CD4-positive, alpha-beta memory T cell (primary cell): ENCODE measurements at regions not wholly inside any gene's neighbourhood (a gene's known extent, or its start where the extent isn't known, plus 50 kb on each side); places are given as distances from the start of the nearest gene placed in this dataset.
"Not testable (repeated sequence)": the region's sequence is repeated elsewhere in the genome, so short reads cannot be mapped to it uniquely, and the experiment has no call there.

ENCODE experiments used
- CTCF ChIA-PET: fragments of 350-600 bp; sonication (Branson Sonifier 250); formaldehyde crosslinking; loops from one replicate; lab custom pipeline; 2021; ENCODE audit warnings: inconsistent platforms; ENCODE audit not compliant: partially characterized antibody; lab: Charles Lee
- POLR2A ChIA-PET: fragments of 350-600 bp; sonication (Branson Sonifier 250); formaldehyde crosslinking; loops from one replicate; lab custom pipeline; 2021; ENCODE audit not compliant: partially characterized antibody; lab: Charles Lee
- DNase-seq, 5 donors: peaks; one replicate each; pipeline versions ENCODE4 v3.0.0 to v3.0.0-alpha.2; 2020 to 2022; ENCODE audit warnings: mixed read lengths in 1 of 5
- H3K27ac ChIP-seq: one replicate; pipeline ENCODE4 v1.7.0; 2013; ENCODE audit warnings: low read depth, low read length
- H3K27me3 ChIP-seq: 2 replicates; pipeline ENCODE4 v1.7.0; 2013; ENCODE audit warnings: mild to moderate bottlenecking, low read length, moderate library complexity; ENCODE audit not compliant: insufficient read depth
- H3K36me3 ChIP-seq: 2 replicates; pipeline ENCODE4 v1.7.0; 2013; ENCODE audit warnings: mild to moderate bottlenecking, low read length, moderate library complexity; ENCODE audit not compliant: insufficient read depth
- H3K4me1 ChIP-seq: 2 replicates; pipeline ENCODE4 v1.7.0; 2013; ENCODE audit warnings: mild to moderate bottlenecking, low read length, moderate library complexity; ENCODE audit not compliant: insufficient read depth
- H3K4me3 ChIP-seq, 2 donors: one replicate each; pipeline ENCODE4 v1.7.0; 2013; ENCODE audit warnings: low read length in 2 of 2, mild to moderate bottlenecking in 1 of 2
- H3K9me3 ChIP-seq, 2 donors: one replicate each; pipeline ENCODE4 v1.7.0; 2013; ENCODE audit warnings: low read length in 2 of 2, control low read depth in 1 of 2; ENCODE audit not compliant: control insufficient read depth in 1 of 2
- H3K27ac Mint-ChIP-seq, 7 donors: one replicate each; pipeline ENCODE4 v1.8.0; 2020 to 2021; ENCODE audit warnings: mixed read lengths in 7 of 7, mild to moderate bottlenecking in 6 of 7, inconsistent platforms in 3 of 7, moderate library complexity in 3 of 7
- H3K27me3 Mint-ChIP-seq, 2 donors: one replicate each; pipeline ENCODE4 v1.8.0; 2020 to 2021; ENCODE audit warnings: mixed read lengths in 2 of 2
- H3K36me3 Mint-ChIP-seq, 2 donors: one replicate each; pipeline ENCODE4 v1.8.0; 2020 to 2021; ENCODE audit warnings: mixed read lengths in 2 of 2, inconsistent platforms in 1 of 2, mild to moderate bottlenecking in 1 of 2
- H3K4me1 Mint-ChIP-seq, 4 donors: one replicate each; pipeline ENCODE4 v1.8.0; 2020 to 2021; ENCODE audit warnings: mixed read lengths in 4 of 4, mild to moderate bottlenecking in 1 of 4
- H3K4me3 Mint-ChIP-seq, 8 donors: one replicate each; pipeline ENCODE4 v1.8.0; 2020 to 2021; ENCODE audit warnings: mixed read lengths in 8 of 8, mild to moderate bottlenecking in 7 of 8, moderate library complexity in 6 of 8, inconsistent platforms in 3 of 8
- H3K9me3 Mint-ChIP-seq, 8 donors: one replicate each; pipeline ENCODE4 v1.8.0; 2020 to 2021; ENCODE audit warnings: mixed read lengths in 8 of 8, mild to moderate bottlenecking in 5 of 8, inconsistent platforms in 3 of 8, moderate library complexity in 1 of 8
- intact Hi-C: fragments of 100-400 bp; cut with micrococcal nuclease; formaldehyde crosslinking; loops from one replicate; pipeline ENCODE4 v1.15.1; 2023

- Histone ChIP-seq H3K4me1 (no peaks in the 10 kb centered on the region), H3K4me3 (no peak overlapping the region), H3K9me3 (no peaks in the 10 kb centered on the region), H3K36me3 (no peaks in the 10 kb centered on the region), H3K27ac (no peak overlapping the region), H3K27me3 (no peaks in the 10 kb centered on the region)
- ChIA-PET POLR2A (no interaction called here), CTCF (no interaction called here)
- peaks cover 4 to 6% of the 10 kb centered on the region in 2 donors for H3K27me3 Mint-ChIP-seq
- peaks cover 0 to 5% (median 0%) of the 10 kb centered on the region in 8 donors for H3K9me3 Mint-ChIP-seq
- H3K36me3 Mint-ChIP-seq: no peaks in the 10 kb centered on the region
- no peak overlapping the region for H3K4me3 Mint-ChIP-seq
- H3K4me1 Mint-ChIP-seq: peaks cover 0 to 3% (median under 1%) of the 10 kb centered on the region in 4 donors
- DNase-seq: no peak
- H3K27ac Mint-ChIP-seq: peak overlapping the region in 1 of 7 donors; percentile 46
- intact Hi-C loops: no loop called here
Observed at GRCh38 chr14:105647784-105648608, 121.6 kb downstream of the TMEM121 start.

DNA sequence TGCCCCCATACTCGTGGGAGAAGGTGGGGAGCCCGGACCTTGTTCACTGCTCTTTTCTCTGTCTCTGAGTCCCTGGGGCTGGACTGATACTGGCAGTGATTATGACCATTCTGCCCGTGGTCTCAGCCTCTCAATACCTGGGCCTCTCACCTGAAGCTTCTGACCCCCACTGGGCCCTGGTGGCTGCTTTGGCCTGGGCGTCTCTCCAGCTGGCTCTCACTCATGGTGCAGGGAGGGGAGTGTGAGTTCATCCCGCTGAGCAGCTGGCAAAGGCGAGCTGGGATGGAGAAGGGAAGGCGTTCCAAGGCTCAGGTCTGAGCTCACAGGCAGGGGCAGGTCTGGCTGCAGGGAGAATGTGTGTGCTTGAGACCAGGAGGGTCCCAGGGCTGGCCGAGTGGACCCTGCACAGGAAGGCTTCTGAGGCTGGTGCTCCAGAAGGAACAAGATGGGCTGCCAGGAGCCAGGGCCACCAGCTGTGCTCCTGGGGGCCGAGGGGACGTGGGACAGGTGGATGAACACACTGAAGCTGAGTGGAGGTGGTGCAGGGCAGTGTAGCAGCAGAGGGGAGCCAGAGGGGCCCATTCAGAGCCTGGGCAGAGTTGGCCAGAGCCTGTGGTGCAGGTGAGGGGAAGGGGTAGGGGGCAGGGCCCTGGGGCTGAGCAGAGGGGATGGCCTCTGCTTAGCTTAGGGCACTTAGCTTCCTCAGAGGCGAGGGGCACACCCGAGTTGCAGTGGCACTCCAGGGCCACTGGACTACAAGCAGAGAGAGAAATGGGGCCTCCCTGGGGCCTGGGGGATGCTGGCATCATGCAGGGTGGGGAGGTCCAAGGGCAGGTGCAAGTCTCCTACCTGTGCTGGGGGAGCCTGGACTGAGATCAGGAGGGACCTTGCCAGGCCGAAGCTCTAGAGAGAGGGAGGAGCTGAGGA lies 122.5 kb downstream of the TMEM121 start:
- H3K36me3 ChIP-seq, H3K36me3 Mint-ChIP-seq, H3K27me3 ChIP-seq, DNase-seq, intact Hi-C loops, H3K27me3 Mint-ChIP-seq, POLR2A ChIA-PET, H3K9me3 Mint-ChIP-seq, H3K4me1 ChIP-seq, H3K4me1 Mint-ChIP-seq, H3K4me3 Mint-ChIP-seq, H3K9me3 ChIP-seq, H3K27ac ChIP-seq, H3K4me3 ChIP-seq: not testable (repeated sequence)
- H3K27ac Mint-ChIP-seq: peak overlapping the region in 1 of 7 donors; percentile 46
- CTCF ChIA-PET: interaction anchor here (1.2 kb wide), 1 partner anchor 19 kb away, joined by 3 read pairs; no protein-coding TSS in a partner anchor

DNA sequence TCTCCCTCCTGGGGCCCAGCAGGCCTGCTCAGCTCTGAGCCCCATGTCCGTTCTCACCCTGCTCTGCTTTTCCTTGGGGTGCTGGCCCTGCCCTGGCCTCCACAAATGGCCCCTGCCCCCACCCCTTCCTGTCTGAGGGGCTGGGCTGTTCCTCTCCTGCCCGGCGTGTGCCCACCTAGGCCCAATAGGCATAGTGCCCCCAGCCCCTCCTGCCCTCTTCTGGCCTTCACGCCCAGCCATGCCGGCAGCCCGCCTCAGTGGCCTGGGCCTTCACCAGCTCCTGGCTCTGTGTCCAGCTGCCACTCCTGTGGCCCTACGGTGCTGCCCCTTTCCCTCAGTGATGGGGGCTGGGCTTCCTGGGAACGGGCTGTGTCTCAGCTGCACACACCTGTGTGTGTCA lies 125.9 kb downstream of the TMEM121 start:
- H3K9me3 Mint-ChIP-seq: peaks cover 0 to 11% (median 3%) of the 10 kb centered on the region in 8 donors
- H3K4me1 ChIP-seq, DNase-seq, H3K4me3 ChIP-seq, H3K9me3 ChIP-seq, H3K4me3 Mint-ChIP-seq, H3K36me3 ChIP-seq, H3K4me1 Mint-ChIP-seq, H3K36me3 Mint-ChIP-seq, intact Hi-C loops, H3K27ac ChIP-seq, CTCF ChIA-PET, POLR2A ChIA-PET, H3K27ac Mint-ChIP-seq, H3K27me3 ChIP-seq, H3K27me3 Mint-ChIP-seq: not testable (repeated sequence)

- POLR2A ChIA-PET, H3K4me1 Mint-ChIP-seq, DNase-seq: not testable (repeated sequence)
Observed at GRCh38 chr14:105653921-105654320, 127.5 kb downstream of the TMEM121 start.

DNA sequence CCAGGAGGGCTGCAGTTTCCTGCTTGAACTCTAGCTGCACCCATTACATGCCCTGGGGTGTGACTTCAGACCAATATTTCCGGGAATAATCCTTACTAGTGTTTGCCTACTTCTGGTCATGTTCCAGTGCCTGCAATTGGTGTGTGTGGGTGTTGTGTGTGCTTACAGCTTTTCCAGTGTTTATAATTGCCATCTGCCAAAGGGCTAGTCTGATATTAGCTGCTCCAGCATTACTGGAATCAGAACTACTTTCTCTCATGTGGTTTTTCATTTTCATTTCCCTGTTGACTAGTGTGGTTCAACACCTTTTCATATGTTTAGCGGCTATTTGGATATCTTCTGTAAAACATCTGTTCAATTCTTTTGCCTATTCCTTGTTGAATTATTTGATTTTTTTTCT lies 132.9 kb downstream of the TMEM121 start:
- POLR2A ChIA-PET, DNase-seq, H3K4me3 ChIP-seq, H3K4me3 Mint-ChIP-seq, H3K36me3 ChIP-seq, CTCF ChIA-PET, H3K4me1 Mint-ChIP-seq, H3K27me3 ChIP-seq, H3K27ac Mint-ChIP-seq, intact Hi-C loops, H3K27ac ChIP-seq, H3K4me1 ChIP-seq, H3K9me3 ChIP-seq: not testable (repeated sequence)
- Mint-ChIP-seq H3K9me3 (peaks cover 0 to 41% (median 28%) of the 10 kb centered on the region in 8 donors), H3K27me3 (peaks cover 10 to 22% of the 10 kb centered on the region in 2 donors), H3K36me3 (peaks cover 0 to 15% of the 10 kb centered on the region in 2 donors)

More at GRCh38 chr14:105653921-105654320, 127.5 kb downstream of the TMEM121 start:
- H3K4me3 ChIP-seq, H3K36me3 ChIP-seq, H3K27ac Mint-ChIP-seq, H3K27me3 Mint-ChIP-seq, intact Hi-C loops, H3K4me1 ChIP-seq, H3K36me3 Mint-ChIP-seq, H3K27ac ChIP-seq, H3K9me3 ChIP-seq, H3K27me3 ChIP-seq, H3K4me3 Mint-ChIP-seq, CTCF ChIA-PET: not testable (repeated sequence)
- H3K9me3 Mint-ChIP-seq: peaks cover 0 to 25% (median 15%) of the 10 kb centered on the region in 8 donors

DNA sequence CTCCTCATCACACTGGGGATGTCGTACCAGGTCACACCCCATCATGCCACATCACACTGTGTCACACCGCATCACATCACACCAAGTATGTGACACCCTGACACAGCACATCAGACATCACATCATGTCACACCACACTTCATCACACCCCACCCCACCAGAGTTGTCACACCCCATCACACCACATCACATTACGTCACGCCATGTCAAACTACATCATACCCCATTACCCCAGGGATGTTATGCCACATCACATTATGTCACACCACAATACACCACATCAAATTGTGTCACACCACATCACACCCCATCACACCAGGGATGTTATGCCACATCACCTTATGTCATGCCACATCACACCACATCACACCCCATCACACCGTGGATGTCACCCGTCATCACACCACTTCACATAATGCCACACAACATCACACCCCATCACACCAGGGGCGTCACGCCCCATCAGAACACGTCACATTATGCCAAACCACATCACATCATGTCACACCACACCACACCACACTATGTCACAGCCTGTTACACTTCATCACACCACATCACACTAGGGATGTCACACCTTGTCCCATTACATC lies 133.6 kb downstream of the TMEM121 start:
- intact Hi-C loops: no loop called here
- no peaks in the 10 kb centered on the region for H3K36me3 ChIP-seq
- DNase-seq: no peak
- Mint-ChIP-seq H3K4me3 (no peak overlapping the region), H3K4me1 (no peaks in the 10 kb centered on the region), H3K27ac (peak overlapping the region in 1 of 7 donors; percentile 1), H3K27me3 (peaks cover 10 to 22% of the 10 kb centered on the region in 2 donors), H3K9me3 (peaks cover 0 to 41% (median 28%) of the 10 kb centered on the region in 8 donors), H3K36me3 (peaks cover 0 to 15% of the 10 kb centered on the region in 2 donors)
- no peaks in the 10 kb centered on the region for H3K9me3 ChIP-seq
- POLR2A ChIA-PET: no interaction called here
- no peak overlapping the region for H3K4me3 ChIP-seq
- CTCF ChIA-PET: no interaction called here
- no peaks in the 10 kb centered on the region for H3K27me3 ChIP-seq
- no peak overlapping the region for H3K27ac ChIP-seq
- no peaks in the 10 kb centered on the region for H3K4me1 ChIP-seq
